ENCODE measurements at regions not wholly inside any gene's neighbourhood (a gene's known extent, or its start where the extent isn't known, plus 50 kb on each side); places are given as distances from the start of the nearest gene placed in this dataset.

GRCh38 chr1:239677362-239677761 is 291.0 kb downstream of the CHRM3 start:
- TF ChIP-seq CTCF (IDR thresholded peaks at IDR 0.05; ENCODE audit: unreplicated experiment), result no peak
- CTCF ChIA-PET, result no interaction called here

GRCh38 chr1:239678181-239678580 is 291.8 kb downstream of the CHRM3 start:
- H3K4me1 Mint-ChIP-seq (ENCODE audit: low read depth, unreplicated experiment), result peaks cover 9% of the 10 kb centered on the region
- peaks cover 4% of the 10 kb centered on the region for H3K9me3 Mint-ChIP-seq (ENCODE audit: low read depth, unreplicated experiment)
- intact Hi-C loops (cut with micrococcal nuclease; ENCODE audit: unreplicated experiment), result no loop called here
- no peak overlapping the region for H3K4me3 Mint-ChIP-seq (ENCODE audit: low read depth, unreplicated experiment)
- no peak for TF ChIP-seq CTCF (IDR thresholded peaks at IDR 0.05; ENCODE audit: unreplicated experiment)
- H3K27ac Mint-ChIP-seq (ENCODE audit: unreplicated experiment), result no peak overlapping the region
- no peaks in the 10 kb centered on the region for H3K27me3 Mint-ChIP-seq (ENCODE audit: unreplicated experiment)
- DNase-seq, result no peak
- CTCF ChIA-PET, result no interaction called here
- no peaks in the 10 kb centered on the region for H3K36me3 Mint-ChIP-seq (ENCODE audit: insufficient read depth, unreplicated experiment)
- no TSS peak for BruUV-seq (replicated peaks)

More at GRCh38 chr1:239677362-239677761, 291.0 kb downstream of the CHRM3 start:
- Mint-ChIP-seq H3K9me3 (ENCODE audit: low read depth, unreplicated experiment) (peaks cover 4% of the 10 kb centered on the region), H3K27me3 (ENCODE audit: unreplicated experiment) (no peaks in the 10 kb centered on the region), H3K27ac (ENCODE audit: unreplicated experiment) (no peak overlapping the region), H3K4me1 (ENCODE audit: low read depth, unreplicated experiment) (peaks cover 1% of the 10 kb centered on the region), H3K36me3 (ENCODE audit: insufficient read depth, unreplicated experiment) (no peaks in the 10 kb centered on the region), H3K4me3 (ENCODE audit: low read depth, unreplicated experiment) (no peak overlapping the region)
- DNase-seq, result no peak
- intact Hi-C loops (cut with micrococcal nuclease; ENCODE audit: unreplicated experiment), result no loop called here
- BruUV-seq (replicated peaks), result no TSS peak

- no TSS peak for BruUV-seq (replicated peaks)
- no peak for DNase-seq
- no peak overlapping the region for H3K4me3 Mint-ChIP-seq (ENCODE audit: low read depth, unreplicated experiment)
- no peaks in the 10 kb centered on the region for H3K36me3 Mint-ChIP-seq (ENCODE audit: insufficient read depth, unreplicated experiment)
- H3K27ac Mint-ChIP-seq (ENCODE audit: unreplicated experiment), result no peak overlapping the region
- peaks cover 14% of the 10 kb centered on the region for H3K4me1 Mint-ChIP-seq (ENCODE audit: low read depth, unreplicated experiment)
- CTCF ChIA-PET, result no interaction called here
- intact Hi-C loops (cut with micrococcal nuclease; ENCODE audit: unreplicated experiment), result no loop called here
- peaks cover 4% of the 10 kb centered on the region for H3K9me3 Mint-ChIP-seq (ENCODE audit: low read depth, unreplicated experiment)
- no peaks in the 10 kb centered on the region for H3K27me3 Mint-ChIP-seq (ENCODE audit: unreplicated experiment)
- TF ChIP-seq CTCF (IDR thresholded peaks at IDR 0.05; ENCODE audit: unreplicated experiment), result no peak
Observed at GRCh38 chr1:239682046-239682445, 295.7 kb downstream of the CHRM3 start.

GRCh38 chr1:239682960-239683359 is 296.6 kb downstream of the CHRM3 start:
- CTCF ChIA-PET, result no interaction called here
- H3K4me1 Mint-ChIP-seq (ENCODE audit: low read depth, unreplicated experiment), result peaks cover 14% of the 10 kb centered on the region
- BruUV-seq (replicated peaks), result no TSS peak

More at GRCh38 chr1:239682960-239683359, 296.6 kb downstream of the CHRM3 start:
- Mint-ChIP-seq H3K9me3 (ENCODE audit: low read depth, unreplicated experiment) (peaks cover 4% of the 10 kb centered on the region), H3K27ac (ENCODE audit: unreplicated experiment) (peak overlapping the region; percentile 44), H3K4me3 (ENCODE audit: low read depth, unreplicated experiment) (no peak overlapping the region), H3K36me3 (ENCODE audit: insufficient read depth, unreplicated experiment) (no peaks in the 10 kb centered on the region), H3K27me3 (ENCODE audit: unreplicated experiment) (no peaks in the 10 kb centered on the region)
- intact Hi-C loops (cut with micrococcal nuclease; ENCODE audit: unreplicated experiment), result no loop called here
- DNase-seq, result no peak
- TF ChIP-seq CTCF (IDR thresholded peaks at IDR 0.05; ENCODE audit: unreplicated experiment), result no peak
